ENCODE measurements at regions not wholly inside any gene's neighbourhood (a gene's known extent, or its start where the extent isn't known, plus 50 kb on each side); places are given as distances from the start of the nearest gene placed in this dataset.

- ChIA-PET CTCF (interaction anchor here (1.0 to 3.5 kb wide), 4 partner anchors 11 to 583 kb away, joined by 3 to 17 read pairs (median 4); no protein-coding TSS in a partner anchor), POLR2A (no interaction called here)
- TF ChIP-seq CTCF (IDR thresholded peaks at IDR 0.05; ENCODE audit: control extremely low read depth, extremely low read depth, low read depth, missing control alignments): no peak
- no peak for DNase-seq (ENCODE audit: extremely low spot score)
Observed at GRCh38 chr20:39291301-39291700, 329.2 kb downstream of the DHX35 start.

DNA sequence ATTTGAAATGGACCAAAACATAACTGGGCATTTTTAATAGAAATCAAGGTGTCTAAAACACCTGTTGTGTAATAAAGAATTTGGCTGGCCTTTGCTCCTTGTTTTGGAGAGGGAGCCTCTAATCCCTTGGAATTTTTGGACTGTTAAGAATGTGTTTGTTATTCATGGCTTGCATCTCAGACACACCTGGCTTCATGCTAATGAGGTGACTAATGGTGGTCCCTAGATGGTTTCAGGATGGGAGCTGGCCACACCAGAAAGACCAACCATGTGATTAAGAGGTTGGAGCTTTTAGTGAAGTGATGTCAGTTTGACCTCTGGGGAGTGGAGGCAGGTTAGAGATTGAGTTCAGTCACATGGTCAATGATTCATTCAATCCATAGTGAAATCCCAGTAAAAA, 328.4 kb downstream of the DHX35 start:
- ChIA-PET POLR2A (no interaction called here), CTCF (interaction anchor here (1.0 to 3.5 kb wide), 7 partner anchors 10 to 584 kb away, joined by 3 to 17 read pairs (median 3); no protein-coding TSS in a partner anchor)
- no peak for TF ChIP-seq CTCF (IDR thresholded peaks at IDR 0.05; ENCODE audit: control extremely low read depth, extremely low read depth, low read depth, missing control alignments)
- no peak for DNase-seq (ENCODE audit: extremely low spot score)

- DNase-seq (ENCODE audit: extremely low spot score): no peak
- no peak for TF ChIP-seq CTCF (IDR thresholded peaks at IDR 0.05; ENCODE audit: control extremely low read depth, extremely low read depth, low read depth, missing control alignments)
- CTCF ChIA-PET: interaction anchor here (1.1 to 3.5 kb wide), 9 partner anchors 9 to 584 kb away, joined by 3 to 17 read pairs (median 5); no protein-coding TSS in a partner anchor
- POLR2A ChIA-PET: no interaction called here
Observed at GRCh38 chr20:39289831-39290230, 327.7 kb downstream of the DHX35 start.

GRCh38 chr20:39289316-39289715, 327.2 kb downstream of the DHX35 start:
- peak; percentile 52 for TF ChIP-seq CTCF (IDR thresholded peaks at IDR 0.05; ENCODE audit: control extremely low read depth, extremely low read depth, low read depth, missing control alignments)
- ChIA-PET POLR2A (no interaction called here), CTCF (interaction anchor here (0.9 to 3.5 kb wide), 11 partner anchors 9 to 585 kb away, joined by 3 to 17 read pairs (median 3); no protein-coding TSS in a partner anchor)
- DNase-seq (ENCODE audit: extremely low spot score): peak; percentile 20

DNA sequence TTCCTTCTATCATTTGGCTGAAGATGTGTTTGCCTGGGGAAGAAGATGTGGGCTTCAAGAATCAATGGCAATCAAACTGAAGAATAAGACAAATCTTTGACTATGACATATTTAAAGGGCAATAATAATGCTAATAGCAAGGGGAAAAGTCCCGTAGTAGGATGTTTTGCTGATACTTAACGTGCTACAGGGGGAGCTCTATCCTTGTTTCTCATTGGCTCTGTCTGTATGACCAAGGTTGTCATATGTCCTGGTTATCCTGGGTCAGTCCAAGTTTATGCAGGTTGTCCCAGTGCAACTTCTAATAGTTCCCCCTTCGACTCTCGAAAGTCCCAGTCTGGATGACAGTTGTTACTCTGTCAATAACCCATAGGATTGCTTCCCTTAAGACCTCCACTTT, 321.3 kb downstream of the DHX35 start:
- ChIA-PET POLR2A (no interaction called here), CTCF (interaction anchor here (1.9 to 3.5 kb wide), 2 partner anchors 19 to 591 kb away, joined by 5 to 11 read pairs; no protein-coding TSS in a partner anchor)
- no peak for TF ChIP-seq CTCF (IDR thresholded peaks at IDR 0.05; ENCODE audit: control extremely low read depth, extremely low read depth, low read depth, missing control alignments)
- no peak for DNase-seq (ENCODE audit: extremely low spot score)

- POLR2A ChIA-PET: no interaction called here
- no peak for TF ChIP-seq CTCF (IDR thresholded peaks at IDR 0.05; ENCODE audit: control extremely low read depth, extremely low read depth, low read depth, missing control alignments)
- CTCF ChIA-PET: interaction anchor here (0.9 to 3.5 kb wide), 3 partner anchors 13 to 591 kb away, joined by 4 to 11 read pairs (median 5); no protein-coding TSS in a partner anchor
- no peak for DNase-seq (ENCODE audit: extremely low spot score)
Observed at GRCh38 chr20:39282619-39283092, 320.5 kb downstream of the DHX35 start.

Measured in GM10248 (cell line).